IgD-negative memory B cell (primary cell): ENCODE measurements at regions not wholly inside any gene's neighbourhood (a gene's known extent, or its start where the extent isn't known, plus 50 kb on each side); places are given as distances from the start of the nearest gene placed in this dataset.

ENCODE experiments used
- H3K27ac Mint-ChIP-seq, 3 donors: one replicate each; pipeline ENCODE4 v1.8.0; 2020 to 2022; ENCODE audit warnings: mild to moderate bottlenecking in 3 of 3, mixed read lengths in 3 of 3, moderate library complexity in 1 of 3
- H3K27me3 Mint-ChIP-seq: one replicate; pipeline ENCODE4 v1.8.0; 2021; ENCODE audit warnings: mixed read lengths
- H3K36me3 Mint-ChIP-seq: one replicate; pipeline ENCODE4 v1.8.0; 2020; ENCODE audit warnings: mild to moderate bottlenecking, mixed read lengths
- H3K4me1 Mint-ChIP-seq, 3 donors: one replicate each; pipeline ENCODE4 v1.8.0; 2020 to 2022; ENCODE audit warnings: mixed read lengths in 3 of 3, mild to moderate bottlenecking in 1 of 3
- H3K4me3 Mint-ChIP-seq, 4 donors: one replicate each; pipeline ENCODE4 v1.8.0; 2020 to 2022; ENCODE audit warnings: mild to moderate bottlenecking in 4 of 4, mixed read lengths in 4 of 4, moderate library complexity in 3 of 4
- H3K9me3 Mint-ChIP-seq, 3 donors: one replicate each; pipeline ENCODE4 v1.8.0; 2020 to 2021; ENCODE audit warnings: mixed read lengths in 3 of 3, mild to moderate bottlenecking in 1 of 3

DNA sequence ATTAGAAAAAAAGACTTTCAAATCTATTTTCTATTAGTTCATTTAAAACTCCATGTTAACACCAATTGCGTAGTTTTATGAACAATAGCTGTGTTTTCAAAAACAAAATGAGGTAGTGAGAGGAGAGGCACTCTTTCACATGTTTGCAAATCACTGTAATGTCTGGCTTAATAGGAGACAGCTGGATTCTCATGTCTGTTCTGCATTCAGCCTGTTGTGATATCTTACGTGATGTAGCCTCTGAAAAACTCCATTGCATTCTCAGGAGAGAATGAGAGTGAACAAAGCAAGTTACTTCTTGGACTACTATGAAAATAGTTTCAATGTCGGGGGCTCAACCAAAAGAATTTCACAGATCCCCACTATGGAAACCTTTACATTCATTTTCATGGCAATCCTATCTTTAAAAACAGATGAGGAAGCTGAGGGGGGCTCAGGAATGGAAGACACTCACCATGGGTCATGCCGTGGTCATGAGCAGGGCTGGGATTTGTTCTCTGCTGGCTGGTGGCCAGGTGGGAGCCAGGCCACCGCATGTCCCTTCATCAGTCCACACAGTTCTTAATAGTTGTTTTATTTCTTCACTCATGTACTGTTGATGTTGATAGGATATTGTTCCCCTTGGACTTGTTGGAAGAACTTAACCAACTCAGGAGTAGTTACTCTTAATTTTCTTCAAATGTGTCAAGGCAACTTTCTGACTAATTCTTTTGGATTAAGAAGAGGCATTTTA, 346.2 kb upstream of the FAR2 start:
- Mint-ChIP-seq H3K27ac (no peak overlapping the region), H3K36me3 (no peaks in the 10 kb centered on the region)

GRCh38 chr12:28807535-28807934, 341.5 kb upstream of the FAR2 start:
- H3K9me3 Mint-ChIP-seq = no peaks in the 10 kb centered on the region
- no peaks in the 10 kb centered on the region for H3K36me3 Mint-ChIP-seq
- no peak overlapping the region for H3K4me3 Mint-ChIP-seq
- no peaks in the 10 kb centered on the region for H3K4me1 Mint-ChIP-seq
- H3K27me3 Mint-ChIP-seq = peaks cover 3% of the 10 kb centered on the region
- no peak overlapping the region for H3K27ac Mint-ChIP-seq

More for the DNA sequence above, 346.2 kb upstream of the FAR2 start:
- no peaks in the 10 kb centered on the region for H3K4me1 Mint-ChIP-seq
- H3K9me3 Mint-ChIP-seq = no peaks in the 10 kb centered on the region
- no peaks in the 10 kb centered on the region for H3K27me3 Mint-ChIP-seq
- H3K4me3 Mint-ChIP-seq = no peak overlapping the region

- no peaks in the 10 kb centered on the region for H3K4me1 Mint-ChIP-seq
- H3K4me3 Mint-ChIP-seq = no peak overlapping the region
- peaks cover 3% of the 10 kb centered on the region for H3K27me3 Mint-ChIP-seq
- no peaks in the 10 kb centered on the region for H3K36me3 Mint-ChIP-seq
- H3K27ac Mint-ChIP-seq = no peak overlapping the region
- H3K9me3 Mint-ChIP-seq = no peaks in the 10 kb centered on the region
Measured at GRCh38 chr12:28811457-28811856, 337.6 kb upstream of the FAR2 start.

DNA sequence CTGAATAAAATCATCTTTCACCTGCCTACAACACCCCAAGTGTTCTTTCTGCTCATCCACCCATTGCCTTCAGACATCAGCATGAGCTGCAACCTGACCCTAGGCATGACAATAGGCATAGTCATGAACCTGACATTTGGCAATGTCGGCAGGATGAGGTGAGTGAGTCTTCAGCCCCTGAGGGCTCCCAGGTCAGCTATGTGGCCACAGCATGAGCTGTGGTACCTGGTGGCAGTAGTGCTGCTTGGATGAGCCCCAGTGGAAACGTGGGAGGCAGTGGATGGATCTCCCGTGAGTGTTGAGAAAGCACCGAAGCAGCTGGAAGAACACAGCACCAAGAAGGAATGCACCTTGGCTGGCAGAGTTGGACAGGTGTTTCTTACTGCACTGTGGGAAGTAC, 334.8 kb upstream of the FAR2 start:
- H3K9me3 Mint-ChIP-seq = no peaks in the 10 kb centered on the region
- H3K27ac Mint-ChIP-seq = no peak overlapping the region
- no peaks in the 10 kb centered on the region for H3K27me3 Mint-ChIP-seq
- H3K4me1 Mint-ChIP-seq = no peaks in the 10 kb centered on the region
- H3K36me3 Mint-ChIP-seq = no peaks in the 10 kb centered on the region
- no peak overlapping the region for H3K4me3 Mint-ChIP-seq

- Mint-ChIP-seq H3K27me3 (no peaks in the 10 kb centered on the region), H3K27ac (no peak overlapping the region), H3K4me1 (no peaks in the 10 kb centered on the region), H3K4me3 (no peak overlapping the region), H3K9me3 (peaks cover 0 to 1% (median 0%) of the 10 kb centered on the region in 3 donors), H3K36me3 (no peaks in the 10 kb centered on the region)
Measured at GRCh38 chr12:28817524-28817923, 331.6 kb upstream of the FAR2 start.

- Mint-ChIP-seq H3K27ac (no peak overlapping the region), H3K27me3 (no peaks in the 10 kb centered on the region), H3K4me1 (no peaks in the 10 kb centered on the region), H3K9me3 (peaks cover 0 to 1% (median 0%) of the 10 kb centered on the region in 3 donors), H3K36me3 (no peaks in the 10 kb centered on the region), H3K4me3 (no peak overlapping the region)
Measured at GRCh38 chr12:28824193-28824846, 324.8 kb upstream of the FAR2 start.

GRCh38 chr12:28824849-28825248, 324.2 kb upstream of the FAR2 start:
- no peak overlapping the region for H3K4me3 Mint-ChIP-seq

GRCh38 chr12:28826766-28827165, 322.3 kb upstream of the FAR2 start:
- Mint-ChIP-seq H3K27me3 (peaks cover 1% of the 10 kb centered on the region), H3K9me3 (peaks cover 0 to 2% (median 0%) of the 10 kb centered on the region in 3 donors), H3K27ac (no peak overlapping the region), H3K36me3 (no peaks in the 10 kb centered on the region), H3K4me1 (no peaks in the 10 kb centered on the region), H3K4me3 (no peak overlapping the region)

More at GRCh38 chr12:28824849-28825248, 324.2 kb upstream of the FAR2 start:
- H3K9me3 Mint-ChIP-seq = no peaks in the 10 kb centered on the region
- no peaks in the 10 kb centered on the region for H3K27me3 Mint-ChIP-seq
- no peaks in the 10 kb centered on the region for H3K4me1 Mint-ChIP-seq
- no peak overlapping the region for H3K27ac Mint-ChIP-seq
- no peaks in the 10 kb centered on the region for H3K36me3 Mint-ChIP-seq

- Mint-ChIP-seq H3K36me3 (no peaks in the 10 kb centered on the region), H3K9me3 (peaks cover 0 to 2% (median 0%) of the 10 kb centered on the region in 3 donors), H3K27me3 (peaks cover 1% of the 10 kb centered on the region), H3K4me1 (no peaks in the 10 kb centered on the region), H3K4me3 (no peak overlapping the region), H3K27ac (no peak overlapping the region)
Measured at GRCh38 chr12:28827861-28828260, 321.2 kb upstream of the FAR2 start.

DNA sequence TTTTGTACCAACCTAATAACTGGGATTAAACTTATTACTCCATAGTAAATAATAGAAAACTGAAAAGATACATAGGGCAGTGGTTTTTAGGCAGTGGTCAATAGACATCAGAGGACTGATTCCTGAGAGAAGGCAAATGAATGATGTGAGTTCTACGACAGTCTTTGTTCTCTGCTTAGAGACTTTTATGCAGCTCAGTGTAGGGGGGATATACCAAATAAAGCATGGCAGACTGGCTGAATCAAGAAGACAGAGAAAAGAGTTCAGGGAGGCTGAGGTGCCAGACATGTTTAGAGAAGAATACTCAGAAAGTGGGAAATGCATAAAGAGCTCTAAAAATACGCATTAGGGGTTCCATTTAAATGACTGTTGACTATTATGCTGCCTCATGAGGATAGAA, 320.8 kb upstream of the FAR2 start:
- peaks cover 1% of the 10 kb centered on the region for H3K27me3 Mint-ChIP-seq

DNA sequence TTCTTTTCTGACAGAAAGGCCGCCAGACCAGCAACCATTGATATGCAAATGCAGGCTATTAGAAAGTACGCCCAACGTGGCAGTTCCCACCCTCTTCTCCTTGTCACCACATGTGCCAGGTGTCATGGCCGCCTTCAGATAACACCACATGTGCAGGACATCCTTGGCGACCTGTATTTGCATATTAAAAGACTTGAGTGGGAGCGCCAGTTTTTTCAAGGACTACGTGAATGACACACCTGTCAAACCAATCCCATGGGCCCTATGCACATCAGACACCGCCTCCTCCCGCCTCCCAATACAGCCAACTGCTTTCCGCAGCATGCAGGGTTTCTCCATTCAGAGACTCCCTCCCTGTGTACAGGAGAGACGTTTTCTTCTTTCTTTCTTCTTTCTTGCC, 318.6 kb upstream of the FAR2 start:
- Mint-ChIP-seq H3K36me3 (no peaks in the 10 kb centered on the region), H3K4me1 (no peaks in the 10 kb centered on the region), H3K4me3 (no peak overlapping the region), H3K9me3 (peaks cover 2 to 15% (median 6%) of the 10 kb centered on the region in 3 donors), H3K27me3 (peaks cover 1% of the 10 kb centered on the region), H3K27ac (no peak overlapping the region)

More for the DNA sequence above, 320.8 kb upstream of the FAR2 start:
- Mint-ChIP-seq H3K36me3 (no peaks in the 10 kb centered on the region), H3K9me3 (peaks cover 0 to 2% (median under 1%) of the 10 kb centered on the region in 3 donors), H3K27ac (no peak overlapping the region), H3K4me3 (no peak overlapping the region), H3K4me1 (no peaks in the 10 kb centered on the region)

GRCh38 chr12:28844718-28845117, 304.4 kb upstream of the FAR2 start:
- Mint-ChIP-seq H3K9me3 (no peaks in the 10 kb centered on the region), H3K4me3 (no peak overlapping the region), H3K27me3 (no peaks in the 10 kb centered on the region), H3K4me1 (no peaks in the 10 kb centered on the region), H3K27ac (no peak overlapping the region), H3K36me3 (no peaks in the 10 kb centered on the region)

- no peaks in the 10 kb centered on the region for H3K9me3 Mint-ChIP-seq
- H3K27me3 Mint-ChIP-seq = no peaks in the 10 kb centered on the region
- no peaks in the 10 kb centered on the region for H3K36me3 Mint-ChIP-seq
- H3K27ac Mint-ChIP-seq = no peak overlapping the region
- no peaks in the 10 kb centered on the region for H3K4me1 Mint-ChIP-seq
- H3K4me3 Mint-ChIP-seq = no peak overlapping the region
Measured at GRCh38 chr12:28851781-28852180, 297.3 kb upstream of the FAR2 start.

DNA sequence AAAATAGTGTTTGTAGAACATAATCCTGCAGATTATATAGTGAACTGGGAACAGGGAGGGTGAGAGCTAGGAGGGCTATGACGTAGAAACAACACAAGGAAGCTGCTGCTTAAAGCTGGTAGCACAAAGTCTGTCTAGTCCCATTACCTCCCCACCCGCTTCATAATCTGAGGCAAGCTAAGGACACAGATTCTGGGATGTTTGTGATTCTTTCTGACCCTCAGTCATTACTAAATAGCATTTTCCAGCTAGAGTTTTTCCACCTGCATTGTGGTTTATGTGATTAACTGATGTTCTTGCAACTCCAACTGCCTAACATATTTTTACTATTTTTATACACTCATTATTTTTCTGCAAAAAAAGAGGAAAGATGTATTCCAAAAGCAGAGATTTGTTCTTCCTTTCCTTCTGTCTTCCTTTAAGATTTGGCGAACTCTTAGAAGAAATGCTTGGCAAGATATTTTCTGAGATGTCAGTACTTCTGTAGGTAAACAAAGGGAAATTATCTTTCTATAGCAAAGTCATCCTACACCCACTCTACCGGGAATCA, 293.2 kb upstream of the FAR2 start:
- Mint-ChIP-seq H3K9me3 (no peaks in the 10 kb centered on the region), H3K4me3 (no peak overlapping the region), H3K27ac (no peak overlapping the region), H3K4me1 (no peaks in the 10 kb centered on the region), H3K27me3 (no peaks in the 10 kb centered on the region), H3K36me3 (no peaks in the 10 kb centered on the region)

GRCh38 chr12:28857369-28857768, 291.7 kb upstream of the FAR2 start:
- Mint-ChIP-seq H3K27ac (no peak overlapping the region), H3K27me3 (no peaks in the 10 kb centered on the region), H3K9me3 (no peaks in the 10 kb centered on the region), H3K36me3 (no peaks in the 10 kb centered on the region), H3K4me3 (no peak overlapping the region), H3K4me1 (no peaks in the 10 kb centered on the region)

GRCh38 chr12:28859551-28859950, 289.5 kb upstream of the FAR2 start:
- no peaks in the 10 kb centered on the region for H3K4me1 Mint-ChIP-seq

More at GRCh38 chr12:28859551-28859950, 289.5 kb upstream of the FAR2 start:
- Mint-ChIP-seq H3K27me3 (no peaks in the 10 kb centered on the region), H3K36me3 (no peaks in the 10 kb centered on the region), H3K9me3 (no peaks in the 10 kb centered on the region), H3K4me3 (no peak overlapping the region), H3K27ac (no peak overlapping the region)
